ENCODE measurements at regions not wholly inside any gene's neighbourhood (a gene's known extent, or its start where the extent isn't known, plus 50 kb on each side); places are given as distances from the start of the nearest gene placed in this dataset.

GRCh38 chr12:59314209-59314608 lies 281.6 kb upstream of the SLC16A7 start:
- TF ChIP-seq POLR2A (IDR thresholded peaks at IDR 0.05) (no peak), CTCF (IDR thresholded peaks at IDR 0.05) (no peak)

Data from right lobe of liver (tissue), 4 donors.